ENCODE measurements at regions not wholly inside any gene's neighbourhood (a gene's known extent, or its start where the extent isn't known, plus 50 kb on each side); places are given as distances from the start of the nearest gene placed in this dataset.

DNA sequence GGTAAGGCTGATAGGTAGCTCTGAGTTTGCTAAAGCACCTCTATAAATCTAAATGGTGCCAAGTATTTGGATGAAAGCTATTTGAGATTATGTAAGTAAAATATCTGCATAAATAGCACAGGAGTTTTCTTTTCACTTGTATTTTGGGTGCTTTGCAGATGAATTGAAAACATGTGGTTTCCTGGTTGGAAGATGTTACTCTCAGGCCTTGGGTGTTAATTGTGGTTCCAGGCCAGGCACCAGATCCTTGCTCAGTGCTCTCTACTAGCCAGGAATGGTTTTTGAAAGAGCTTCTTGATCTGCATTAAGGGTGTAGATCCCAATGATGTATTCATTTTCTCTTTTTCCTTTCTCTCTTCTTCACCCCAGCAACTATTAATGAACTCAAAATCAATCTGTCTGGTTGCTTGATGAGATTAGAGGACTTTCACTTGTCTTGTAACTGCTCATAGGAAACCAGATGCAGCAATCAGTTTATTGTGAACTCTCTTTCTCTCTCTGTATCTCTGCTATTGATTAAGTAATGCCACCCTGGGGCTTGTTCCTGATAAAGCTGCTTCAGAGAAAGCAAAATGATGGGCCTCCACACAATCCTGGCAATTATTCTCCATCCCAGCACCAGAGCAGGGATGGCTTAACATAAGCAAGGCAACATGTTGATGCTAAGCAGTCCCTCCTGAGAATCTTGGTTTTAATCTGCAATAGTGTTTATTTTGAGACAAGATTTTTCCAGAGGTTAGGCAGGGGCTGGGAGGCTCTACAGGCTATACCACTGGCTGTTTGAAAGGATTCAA is 147.0 kb upstream of the NTM start:
- TF ChIP-seq, protein P1, sequence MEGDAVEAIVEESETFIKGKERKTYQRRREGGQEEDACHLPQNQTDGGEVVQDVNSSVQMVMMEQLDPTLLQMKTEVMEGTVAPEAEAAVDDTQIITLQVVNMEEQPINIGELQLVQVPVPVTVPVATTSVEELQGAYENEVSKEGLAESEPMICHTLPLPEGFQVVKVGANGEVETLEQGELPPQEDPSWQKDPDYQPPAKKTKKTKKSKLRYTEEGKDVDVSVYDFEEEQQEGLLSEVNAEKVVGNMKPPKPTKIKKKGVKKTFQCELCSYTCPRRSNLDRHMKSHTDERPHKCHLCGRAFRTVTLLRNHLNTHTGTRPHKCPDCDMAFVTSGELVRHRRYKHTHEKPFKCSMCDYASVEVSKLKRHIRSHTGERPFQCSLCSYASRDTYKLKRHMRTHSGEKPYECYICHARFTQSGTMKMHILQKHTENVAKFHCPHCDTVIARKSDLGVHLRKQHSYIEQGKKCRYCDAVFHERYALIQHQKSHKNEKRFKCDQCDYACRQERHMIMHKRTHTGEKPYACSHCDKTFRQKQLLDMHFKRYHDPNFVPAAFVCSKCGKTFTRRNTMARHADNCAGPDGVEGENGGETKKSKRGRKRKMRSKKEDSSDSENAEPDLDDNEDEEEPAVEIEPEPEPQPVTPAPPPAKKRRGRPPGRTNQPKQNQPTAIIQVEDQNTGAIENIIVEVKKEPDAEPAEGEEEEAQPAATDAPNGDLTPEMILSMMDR (IDR thresholded peaks at IDR 0.05; ENCODE audit: low read depth, low read length) = no peak
- H3K4me3 ChIP-seq (ENCODE audit: low read depth, low read length) = no peak overlapping the region

DNA sequence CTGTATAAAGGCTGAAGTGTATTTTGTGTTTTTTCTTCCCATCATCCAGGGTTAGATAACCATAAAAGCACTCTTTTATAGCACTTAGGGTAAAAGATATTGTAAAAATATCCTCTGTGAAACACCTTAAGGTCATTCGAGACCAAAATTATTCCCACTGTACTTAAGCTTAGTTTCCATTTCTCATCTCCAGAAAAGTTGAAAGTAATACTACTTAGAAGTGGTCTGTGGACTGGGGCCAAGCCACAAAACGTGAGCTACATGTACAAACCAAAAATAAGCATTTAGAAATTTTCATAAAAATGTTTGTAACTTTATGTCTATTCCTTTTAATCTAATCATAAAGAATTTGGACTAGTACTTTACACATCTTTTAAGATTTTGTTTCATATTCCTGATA is 142.0 kb upstream of the NTM start:
- TF ChIP-seq, protein P1 (IDR thresholded peaks at IDR 0.05; ENCODE audit: low read depth, low read length) = no peak
- no peak overlapping the region for H3K4me3 ChIP-seq (ENCODE audit: low read depth, low read length)

DNA sequence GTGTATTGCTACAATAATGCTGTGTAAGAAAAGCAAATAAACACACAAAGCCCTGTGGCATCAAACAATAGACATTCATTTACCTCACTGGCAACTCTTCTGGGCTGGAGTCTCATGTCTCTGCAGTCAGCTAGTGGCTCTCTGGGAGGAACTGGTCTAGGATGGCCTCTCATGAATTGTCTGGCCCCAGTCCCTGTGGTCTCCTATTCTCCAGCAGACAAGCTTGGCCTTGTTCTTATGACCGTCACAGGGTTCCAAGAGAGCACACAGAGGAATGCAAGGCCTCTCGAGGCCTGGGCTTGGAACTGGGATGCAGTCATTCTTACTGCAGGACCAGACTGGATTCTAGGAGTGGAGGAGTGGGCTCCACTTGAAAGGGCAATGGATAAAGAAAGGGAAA is 141.2 kb upstream of the NTM start:
- no peak overlapping the region for H3K4me3 ChIP-seq (ENCODE audit: low read depth, low read length)
- TF ChIP-seq, protein P1 (IDR thresholded peaks at IDR 0.05; ENCODE audit: low read depth, low read length) = no peak

DNA sequence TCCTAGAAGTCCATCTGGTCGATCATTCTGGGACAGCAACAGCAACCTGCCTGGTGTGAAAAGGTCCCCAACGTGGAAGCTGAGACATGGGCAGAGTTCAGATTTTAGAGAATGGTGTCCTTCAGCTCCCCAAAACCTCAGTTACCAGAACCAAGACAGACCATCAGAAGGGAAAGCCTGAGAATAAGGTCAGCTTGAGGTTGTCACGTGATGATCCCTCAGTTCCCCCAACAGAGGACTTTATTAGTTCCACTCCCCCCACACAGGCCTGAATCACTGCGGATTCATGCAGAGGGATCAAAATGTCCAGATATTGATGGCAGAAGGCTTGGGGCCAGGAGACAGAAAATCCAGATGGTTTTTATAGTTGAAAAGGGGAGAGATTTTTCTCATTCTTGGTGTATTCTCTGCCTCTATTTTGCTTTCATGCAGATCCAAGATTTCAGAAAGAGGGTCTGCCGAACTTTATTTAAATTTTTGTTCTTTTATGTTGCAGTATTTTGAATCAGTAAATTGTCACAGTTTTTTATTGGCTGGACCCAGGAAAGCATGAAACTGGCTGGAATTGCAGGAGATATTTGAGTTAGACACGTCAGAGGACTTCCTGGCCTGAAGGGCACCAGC is 139.0 kb upstream of the NTM start:
- TF ChIP-seq, protein P1 (IDR thresholded peaks at IDR 0.05; ENCODE audit: low read depth, low read length) = no peak
- no peak overlapping the region for H3K4me3 ChIP-seq (ENCODE audit: low read depth, low read length)

DNA sequence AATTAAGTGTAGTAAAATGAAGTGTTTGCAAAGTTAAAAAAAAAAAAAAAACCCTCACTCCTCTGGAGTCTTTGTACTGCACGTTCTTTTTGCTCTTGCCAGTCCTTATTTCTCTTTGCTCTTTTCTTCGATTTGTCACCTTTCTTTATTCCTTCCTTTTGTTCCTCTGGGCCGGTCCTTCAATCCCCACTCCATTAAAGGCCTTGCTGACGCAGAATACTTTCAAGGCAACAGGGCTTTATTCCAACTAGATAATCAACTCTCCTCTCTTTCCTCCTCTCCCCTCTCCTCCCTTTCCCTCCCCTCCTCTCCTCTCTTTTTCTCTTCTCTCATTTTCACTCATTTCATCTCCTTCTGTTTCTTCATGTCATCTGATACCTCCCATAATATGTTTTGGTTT is 138.2 kb upstream of the NTM start:
- H3K4me3 ChIP-seq (ENCODE audit: low read depth, low read length) = no peak overlapping the region
- TF ChIP-seq, protein P1 (IDR thresholded peaks at IDR 0.05; ENCODE audit: low read depth, low read length) = no peak

DNA sequence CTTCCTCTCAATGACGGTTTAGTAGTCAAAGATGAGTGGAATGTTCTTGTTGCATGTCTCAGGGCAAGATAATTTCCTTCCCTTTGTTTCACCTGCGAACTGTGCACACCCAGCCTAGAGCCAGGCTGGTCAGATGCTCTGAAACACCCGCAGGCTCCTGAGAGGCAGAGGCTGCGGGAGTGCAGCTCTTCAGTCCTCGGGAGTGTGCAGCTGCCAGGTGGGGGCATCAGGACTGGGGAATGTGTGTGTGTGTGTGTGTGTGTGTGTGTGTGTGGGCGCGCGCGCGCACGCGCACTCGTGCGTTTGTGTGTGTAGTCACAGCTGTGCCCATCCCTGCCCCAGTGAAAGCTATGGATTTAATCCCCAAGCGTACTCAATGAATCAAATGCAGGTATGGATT is 136.2 kb upstream of the NTM start:
- no peak overlapping the region for H3K4me3 ChIP-seq (ENCODE audit: low read depth, low read length)
- TF ChIP-seq, protein P1 (IDR thresholded peaks at IDR 0.05; ENCODE audit: low read depth, low read length) = no peak
